HEK293T (cell line): ENCODE measurements at regions not wholly inside any gene's neighbourhood (a gene's known extent, or its start where the extent isn't known, plus 50 kb on each side); places are given as distances from the start of the nearest gene placed in this dataset.

Experiments
- BHLHE40 ChIP-seq: fragments of 450-650 bp; IDR thresholded peaks from 2 replicates; pipeline ENCODE4 v1.6.1; 2016; ENCODE audit warnings: mild to moderate bottlenecking, moderate library complexity, borderline replicate concordance
- ELF4 ChIP-seq: fragments of 450-650 bp; IDR thresholded peaks from 2 replicates; pipeline ENCODE4 v1.6.1; 2017; ENCODE audit warnings: antibody characterized with exemption
- FOXM1 ChIP-seq: fragments of 450-650 bp; IDR thresholded peaks from 2 replicates; pipeline ENCODE4 v1.6.1; 2017; ENCODE audit warnings: mild to moderate bottlenecking, borderline replicate concordance
- HDGF ChIP-seq: fragments of 450-650 bp; IDR thresholded peaks from 2 replicates; pipeline ENCODE4 v1.6.1; 2017; ENCODE audit warnings: antibody characterized with exemption, borderline replicate concordance
- L3MBTL2 ChIP-seq: fragments of 450-650 bp; conservative IDR thresholded peaks from 2 replicates; pipeline ENCODE4 v1.6.1; 2016; ENCODE audit warnings: mild to moderate bottlenecking
- SP1 ChIP-seq: fragments of 450-650 bp; IDR thresholded peaks from 2 replicates; pipeline ENCODE4 v1.6.1; 2017
- ZNF384 ChIP-seq: fragments of 450-650 bp; IDR thresholded peaks from 2 replicates; pipeline ENCODE4 v1.6.1; 2016

DNA sequence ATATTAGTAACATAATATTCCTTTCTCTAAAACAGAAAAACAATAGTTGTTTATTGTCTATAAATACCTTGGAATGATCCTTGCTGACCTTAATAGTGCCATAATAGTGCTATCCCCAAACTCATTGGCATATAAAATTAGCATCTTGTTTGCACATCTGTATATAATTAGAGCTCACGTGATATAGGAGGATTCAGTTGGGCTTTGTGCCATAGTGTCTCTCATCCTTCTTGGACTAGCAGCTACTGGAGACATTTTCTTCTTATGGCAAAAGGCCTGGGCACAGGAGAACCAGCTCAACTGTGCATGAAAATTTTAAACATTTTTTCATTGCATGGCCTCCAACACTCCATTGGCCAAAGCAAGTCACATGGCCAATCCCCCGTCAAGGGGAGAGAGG, 342.5 kb downstream of the SPATA31D1 start:
- TF ChIP-seq SP1: no peak
- no peak for TF ChIP-seq HDGF
- TF ChIP-seq FOXM1: no peak
- TF ChIP-seq L3MBTL2: no peak
- no peak for TF ChIP-seq ZNF384
- TF ChIP-seq ELF4: no peak
- TF ChIP-seq BHLHE40: no peak
